Umbilical cord (tissue), 1 donor: ENCODE measurements at regions not wholly inside any gene's neighbourhood (a gene's known extent, or its start where the extent isn't known, plus 50 kb on each side); places are given as distances from the start of the nearest gene placed in this dataset.

ENCODE experiments used
- DNase-seq: peaks from one replicate; pipeline ENCODE4 v3.0.0-alpha.2; 2015; ENCODE audit warnings: low spot score

- DNase-seq, result peak; percentile 18
Observed at GRCh38 chr10:76666891-76667290, 970.7 kb downstream of the KCNMA1 start.

GRCh38 chr10:76665029-76665428 is 972.6 kb downstream of the KCNMA1 start:
- DNase-seq, result no peak

GRCh38 chr10:76657337-76658012 is 980.1 kb downstream of the KCNMA1 start:
- no peak for DNase-seq

GRCh38 chr10:76651154-76651553 is 986.5 kb downstream of the KCNMA1 start:
- no peak for DNase-seq

- DNase-seq, result peak; percentile 46
Observed at GRCh38 chr10:76649723-76650127, 987.9 kb downstream of the KCNMA1 start.

- DNase-seq, result no peak
Observed at GRCh38 chr10:76649254-76649653, 988.4 kb downstream of the KCNMA1 start.

GRCh38 chr10:76647301-76647700 is 990.3 kb downstream of the KCNMA1 start:
- DNase-seq, result no peak

GRCh38 chr10:76645341-76645740 is 992.3 kb downstream of the KCNMA1 start:
- no peak for DNase-seq

- no peak for DNase-seq
Observed at GRCh38 chr10:76644476-76644875, 993.1 kb downstream of the KCNMA1 start.

- DNase-seq, result peak; percentile 92
Observed at GRCh38 chr10:76643511-76643911, 994.1 kb downstream of the KCNMA1 start.

GRCh38 chr10:76642358-76642757 is 995.2 kb downstream of the KCNMA1 start:
- DNase-seq, result no peak

- DNase-seq, result no peak
Observed at GRCh38 chr10:76641215-76641614, 996.4 kb downstream of the KCNMA1 start.

- peak; percentile 60 for DNase-seq
Observed at GRCh38 chr10:76640806-76641205, 996.8 kb downstream of the KCNMA1 start.

GRCh38 chr10:76632767-76633051 is 1004.9 kb downstream of the KCNMA1 start:
- DNase-seq, result no peak

GRCh38 chr10:76631884-76632766 is 1005.5 kb downstream of the KCNMA1 start:
- DNase-seq, result no peak

GRCh38 chr10:76631036-76631670 is 1006.5 kb downstream of the KCNMA1 start:
- DNase-seq, result no peak

- DNase-seq, result no peak
Observed at GRCh38 chr10:76628801-76629200, 1008.8 kb downstream of the KCNMA1 start.

GRCh38 chr10:76626386-76626785 is 1011.2 kb downstream of the KCNMA1 start:
- DNase-seq, result no peak

- no peak for DNase-seq
Observed at GRCh38 chr10:76624470-76624869, 1013.1 kb downstream of the KCNMA1 start.

- DNase-seq, result no peak
Observed at GRCh38 chr10:76621886-76622620, 1015.6 kb downstream of the KCNMA1 start.

- DNase-seq, result no peak
Observed at GRCh38 chr10:76618641-76619040, 1019.0 kb downstream of the KCNMA1 start.

GRCh38 chr10:76618171-76618570 is 1019.4 kb downstream of the KCNMA1 start:
- DNase-seq, result no peak
